Keratinocyte (primary cell): ENCODE measurements at regions not wholly inside any gene's neighbourhood (a gene's known extent, or its start where the extent isn't known, plus 50 kb on each side); places are given as distances from the start of the nearest gene placed in this dataset.

Source experiments
- DNase-seq: peaks from one replicate; pipeline ENCODE4 v3.0.0-alpha.2; 2011; ENCODE audit warnings: low read depth, missing footprints, low spot score
- FAIRE-seq: peaks from 2 replicates; lab custom pipeline; 2011; peaks lifted over from hg19 to GRCh38; lab: Jason Lieb, UNC
- H2AFZ ChIP-seq: 2 replicates; pipeline ENCODE4 v1.6.0; 2012; ENCODE audit warnings: low read length, control low read depth, inconsistent platforms; ENCODE audit not compliant: control insufficient read depth
- H3K27ac ChIP-seq: 2 replicates; pipeline ENCODE4 v1.5.1; 2011; ENCODE audit warnings: low read length; ENCODE audit not compliant: control insufficient read depth, insufficient read depth
- H3K27me3 ChIP-seq: 3 replicates; pipeline ENCODE4 v1.6.0; 2011; ENCODE audit warnings: low read length; ENCODE audit not compliant: control insufficient read depth, insufficient read depth; ENCODE audit errors: extremely low read depth
- H3K36me3 ChIP-seq, 2 experiments: 2 replicates in 1 of 2; 3 replicates in 1 of 2; pipeline ENCODE4 v1.5.1; 2011; ENCODE audit warnings: low read length in 2 of 2, mild to moderate bottlenecking in 1 of 2; ENCODE audit not compliant: control insufficient read depth in 2 of 2, insufficient read depth in 2 of 2; ENCODE audit errors: extremely low read depth in 1 of 2
- H3K4me1 ChIP-seq: 3 replicates; pipeline ENCODE4 v1.5.1; 2011; ENCODE audit warnings: low read length; ENCODE audit not compliant: control insufficient read depth, insufficient read depth; ENCODE audit errors: extremely low read depth
- H3K4me2 ChIP-seq: 3 replicates; pipeline ENCODE4 v1.6.0; 2011; ENCODE audit warnings: low read depth, low read length; ENCODE audit not compliant: control insufficient read depth, insufficient read depth; ENCODE audit errors: extremely low read depth
- H3K4me3 ChIP-seq, 3 experiments: fragments of 200-600 bp in 1 of 3; sonication (generic) in 1 of 3; 2 replicates in 2 of 3; 3 replicates in 1 of 3; pipeline ENCODE4 v1.5.1; 2011 to 2016; ENCODE audit warnings: low read length in 3 of 3, mild to moderate bottlenecking in 3 of 3, control low read depth in 2 of 3, inconsistent platforms in 1 of 3, low read depth in 1 of 3, mixed read lengths in 1 of 3, mixed run types in 1 of 3, moderate library complexity in 1 of 3; ENCODE audit not compliant: control insufficient read depth in 2 of 3, insufficient read depth in 2 of 3; ENCODE audit errors: extremely low read depth in 1 of 3
- H3K79me2 ChIP-seq: 2 replicates; pipeline ENCODE4 v1.6.0; 2012; ENCODE audit warnings: low read length; ENCODE audit not compliant: control insufficient read depth, insufficient read depth
- H3K9ac ChIP-seq: 3 replicates; pipeline ENCODE4 v1.6.0; 2011; ENCODE audit warnings: low read length; ENCODE audit not compliant: control insufficient read depth, insufficient read depth; ENCODE audit errors: extremely low read depth
- H3K9me1 ChIP-seq: 3 replicates; pipeline ENCODE4 v1.6.0; 2011; ENCODE audit warnings: low read length; ENCODE audit not compliant: control insufficient read depth, insufficient read depth; ENCODE audit errors: extremely low read depth
- H3K9me3 ChIP-seq: 2 replicates; pipeline ENCODE4 v1.5.1; 2012; ENCODE audit warnings: low read depth, low read length; ENCODE audit not compliant: control insufficient read depth
- H4K20me1 ChIP-seq: 3 replicates; pipeline ENCODE4 v1.6.0; 2011; ENCODE audit warnings: low read length; ENCODE audit not compliant: control insufficient read depth, insufficient read depth; ENCODE audit errors: extremely low read depth
- CTCF ChIP-seq, 3 experiments: IDR thresholded peaks in 1 of 3; conservative IDR thresholded peaks in 1 of 3; optimal IDR thresholded peaks in 1 of 3; 2 replicates in 2 of 3; 3 replicates in 1 of 3; pipeline versions ENCODE3 to v1.5.1; 2011; ENCODE audit warnings: low read length in 3 of 3, mild to moderate bottlenecking in 3 of 3, moderate library complexity in 2 of 3, control low read depth in 1 of 3, inconsistent platforms in 1 of 3; ENCODE audit not compliant: insufficient read depth in 2 of 3; ENCODE audit errors: extremely low read depth in 1 of 3
- EZH2 ChIP-seq: IDR thresholded peaks from one replicate; pipeline ENCODE4 v1.6.1; 2012; ENCODE audit warnings: inconsistent platforms, mild to moderate bottlenecking, low read length, moderate library complexity
- dilution Hi-C: fragments of 300-500 bp; cut with MboI; formaldehyde crosslinking; loops from one replicate; pipeline ENCODE4 v1.7.0; 2020; ENCODE audit warnings: low sequenced_read_pairs; ENCODE audit not compliant: extremely low pct_ligation_motif_present

GRCh38 chr10:78356291-78356900 is 322.7 kb downstream of the RPS24 start:
- H3K4me1 ChIP-seq = no peaks in the 10 kb centered on the region
- no peaks in the 10 kb centered on the region for H3K9me1 ChIP-seq
- no peak overlapping the region for H3K9ac ChIP-seq
- no peak for FAIRE-seq
- H3K9me3 ChIP-seq = no peaks in the 10 kb centered on the region
- no peaks in the 10 kb centered on the region for H3K79me2 ChIP-seq
- no peaks in the 10 kb centered on the region for H3K36me3 ChIP-seq
- H3K27ac ChIP-seq = no peak overlapping the region
- no peak overlapping the region for H2AFZ ChIP-seq
- dilution Hi-C loops = no loop called here
- DNase-seq = no peak
- no peak overlapping the region for H3K4me3 ChIP-seq
- H3K27me3 ChIP-seq = peaks cover 9% of the 10 kb centered on the region
- H3K4me2 ChIP-seq = no peak overlapping the region
- H4K20me1 ChIP-seq = no peaks in the 10 kb centered on the region
- TF ChIP-seq EZH2 (no peak), CTCF (optimal IDR thresholded peaks at IDR 0.05 in 1 of 3, IDR thresholded peaks at IDR 0.05 in 1 of 3, conservative IDR thresholded peaks at IDR 0.05 in 1 of 3; ENCODE audit: extremely low read depth in 1 of 3, insufficient read depth in 2 of 3, low read length in 3 of 3) (no peak)

DNA sequence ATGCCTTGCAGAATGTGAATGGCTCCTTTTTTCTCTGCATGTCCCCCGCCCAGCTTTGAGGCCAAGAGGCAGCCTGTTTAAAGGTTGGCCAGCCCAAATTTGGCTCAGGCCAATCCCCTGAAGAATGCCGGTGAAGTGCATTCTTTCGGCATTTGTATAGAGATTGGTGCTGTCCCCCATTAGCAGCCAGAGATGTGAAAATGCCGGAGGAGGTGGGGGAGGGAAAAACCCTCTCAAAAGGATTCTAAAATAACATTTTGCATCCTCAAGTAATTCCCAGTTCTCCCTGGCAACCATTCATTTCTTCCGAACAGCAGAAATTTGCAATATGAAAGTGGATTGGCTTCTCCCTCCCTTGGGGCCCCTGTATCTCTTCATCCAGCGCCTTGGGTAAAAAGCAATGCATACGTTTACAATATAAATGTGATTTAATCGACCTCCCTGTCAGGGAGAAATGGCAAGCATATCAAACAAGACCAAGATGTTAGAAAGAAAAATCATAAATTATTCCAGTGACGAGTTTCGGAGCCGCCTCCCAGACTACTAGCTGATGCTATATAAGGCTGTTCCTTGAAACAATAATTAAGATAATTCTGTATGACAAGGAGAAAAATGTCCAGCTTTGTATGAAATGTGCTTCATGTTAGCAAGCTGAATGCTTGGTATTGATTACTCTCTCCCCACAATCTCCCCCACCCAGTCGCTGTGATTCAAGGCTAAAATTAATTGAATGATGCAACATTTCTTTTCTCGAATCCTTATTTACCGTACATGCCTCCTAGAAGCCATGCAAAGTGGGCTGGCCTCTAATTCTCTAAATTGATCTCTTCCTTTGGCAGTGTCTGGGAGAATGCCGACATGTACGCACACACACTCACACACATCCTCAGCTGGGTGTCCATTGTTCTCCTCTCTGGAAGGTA is 323.7 kb downstream of the RPS24 start:
- no peaks in the 10 kb centered on the region for H3K4me1 ChIP-seq
- no peaks in the 10 kb centered on the region for H4K20me1 ChIP-seq
- H3K4me3 ChIP-seq = no peak overlapping the region
- no peak overlapping the region for H3K27ac ChIP-seq
- no peak overlapping the region for H3K4me2 ChIP-seq
- no peak for FAIRE-seq
- H2AFZ ChIP-seq = no peak overlapping the region
- no peaks in the 10 kb centered on the region for H3K36me3 ChIP-seq
- no peak for TF ChIP-seq CTCF (optimal IDR thresholded peaks at IDR 0.05 in 1 of 3, IDR thresholded peaks at IDR 0.05 in 1 of 3, conservative IDR thresholded peaks at IDR 0.05 in 1 of 3; ENCODE audit: extremely low read depth in 1 of 3, insufficient read depth in 2 of 3, low read length in 3 of 3)
- TF ChIP-seq EZH2 = no peak
- dilution Hi-C loops = no loop called here
- peaks cover 9% of the 10 kb centered on the region for H3K27me3 ChIP-seq
- no peak for DNase-seq
- no peaks in the 10 kb centered on the region for H3K9me1 ChIP-seq
- no peaks in the 10 kb centered on the region for H3K9me3 ChIP-seq
- no peak overlapping the region for H3K9ac ChIP-seq
- H3K79me2 ChIP-seq = no peaks in the 10 kb centered on the region
